OCI-LY1 (cell line): ENCODE measurements at regions not wholly inside any gene's neighbourhood (a gene's known extent, or its start where the extent isn't known, plus 50 kb on each side); places are given as distances from the start of the nearest gene placed in this dataset.
A peak's percentile ranks its signal among the peaks of the same experiment; 100 is the strongest.

ENCODE experiments used
- H2AFZ ChIP-seq: fragments of 200-600 bp; sonication (generic), shearing (Covaris generic); 2 replicates; pipeline ENCODE4 v1.6.0; 2014; ENCODE audit warnings: antibody characterized with exemption, mild to moderate bottlenecking, low read length
- H3F3A ChIP-seq: fragments of 200-600 bp; sonication (generic), shearing (Covaris generic); 2 replicates; pipeline ENCODE4 v1.6.0; 2014; ENCODE audit warnings: mild to moderate bottlenecking, antibody characterized with exemption, low read length, moderate library complexity; ENCODE audit not compliant: insufficient read depth
- H3K27ac ChIP-seq: fragments of 200-600 bp; sonication (generic); 2 replicates; pipeline ENCODE4 v1.5.1; 2014; ENCODE audit warnings: low read length, mixed run types, mild to moderate bottlenecking, low read depth; ENCODE audit not compliant: poor library complexity, severe bottlenecking
- H3K27me3 ChIP-seq: fragments of 200-600 bp; sonication (generic); 2 replicates; pipeline ENCODE4 v1.6.0; 2014; ENCODE audit warnings: antibody characterized with exemption, mild to moderate bottlenecking, low read length, moderate library complexity; ENCODE audit not compliant: insufficient read depth
- H3K36me3 ChIP-seq: fragments of 200-600 bp; sonication (generic); 2 replicates; pipeline ENCODE4 v1.6.1; 2014; ENCODE audit warnings: mild to moderate bottlenecking, antibody characterized with exemption, low read length, moderate library complexity, mixed read lengths; ENCODE audit not compliant: insufficient read depth
- H3K4me1 ChIP-seq: fragments of 200-600 bp; sonication (generic); 2 replicates; pipeline ENCODE4 v1.5.1; 2014; ENCODE audit warnings: mild to moderate bottlenecking, low read length, moderate library complexity; ENCODE audit not compliant: insufficient read depth, severe bottlenecking
- H3K4me2 ChIP-seq: fragments of 200-600 bp; sonication (generic), shearing (Covaris generic); 2 replicates; pipeline ENCODE4 v1.6.1; 2014; ENCODE audit warnings: low read length
- H3K4me3 ChIP-seq: fragments of 200-600 bp; sonication (generic); 2 replicates; pipeline ENCODE4 v1.5.1; 2014; ENCODE audit warnings: low read length, low read depth, mild to moderate bottlenecking, mixed read lengths; ENCODE audit not compliant: poor library complexity, severe bottlenecking
- H3K79me2 ChIP-seq: fragments of 200-600 bp; shearing (Covaris generic); 2 replicates; pipeline ENCODE4 v1.6.1; 2016; ENCODE audit warnings: mixed run types, low read length, mixed read lengths; ENCODE audit not compliant: insufficient read depth
- H3K9ac ChIP-seq: fragments of 200-600 bp; sonication (generic), shearing (Covaris generic); 2 replicates; pipeline ENCODE4 v1.6.1; 2014; ENCODE audit warnings: mild to moderate bottlenecking, low read length, mixed read lengths
- H3K9me2 ChIP-seq: fragments of 200-600 bp; sonication (generic), shearing (Covaris generic); 2 replicates; pipeline ENCODE4 v1.6.1; 2014; ENCODE audit warnings: low read depth, mild to moderate bottlenecking, low read length, mixed read lengths
- H3K9me3 ChIP-seq: fragments of 200-600 bp; shearing (Covaris generic); 2 replicates; pipeline ENCODE4 v1.6.1; 2014; ENCODE audit warnings: low read length, mixed read lengths
- H4K20me1 ChIP-seq: fragments of 200-600 bp; sonication (generic), shearing (Covaris generic); 2 replicates; pipeline ENCODE4 v1.6.0; 2016; ENCODE audit warnings: mild to moderate bottlenecking, low read length; ENCODE audit not compliant: insufficient read depth
- CTCF ChIP-seq: fragments of 200-600 bp; sonication (generic), shearing (Covaris generic); IDR thresholded peaks from 2 replicates; pipeline ENCODE4 v1.5.1; 2017; ENCODE audit warnings: mild to moderate bottlenecking, antibody characterized with exemption, low read length, moderate library complexity, mixed read lengths
- EZH2 ChIP-seq: fragments of 200-600 bp; sonication (generic), shearing (Covaris generic); IDR thresholded peaks from 2 replicates; pipeline ENCODE4 v1.8.0; 2017; ENCODE audit warnings: borderline replicate concordance, mixed run types, mild to moderate bottlenecking, antibody characterized with exemption, low read length, moderate library complexity, mixed read lengths

GRCh38 chr6:26217714-26218075, 130.5 kb downstream of the HFE start:
- TF ChIP-seq EZH2 (no peak), CTCF (no peak)
- no peaks in the 10 kb centered on the region for H3K9me3 ChIP-seq
- H3K79me2 ChIP-seq, result 0 out of 2 replicates have a peak, but pooled peaks cover 9% of the 10 kb centered on the region
- H3K4me3 ChIP-seq, result peak overlapping the region; percentile 73
- H4K20me1 ChIP-seq, result no peaks in the 10 kb centered on the region
- peaks cover 14% of the 10 kb centered on the region for H3F3A ChIP-seq
- peak overlapping the region; percentile 91 for H3K4me2 ChIP-seq
- peak overlapping the region; percentile 98 for H3K27ac ChIP-seq
- H3K36me3 ChIP-seq, result no peaks in the 10 kb centered on the region
- no peaks in the 10 kb centered on the region for H3K27me3 ChIP-seq
- H3K9me2 ChIP-seq, result no peaks in the 10 kb centered on the region
- no peak overlapping the region for H2AFZ ChIP-seq
- peaks cover 56% of the 10 kb centered on the region for H3K4me1 ChIP-seq
- H3K9ac ChIP-seq, result peak overlapping the region; percentile 94

- no peaks in the 10 kb centered on the region for H4K20me1 ChIP-seq
- H3K9me2 ChIP-seq, result no peaks in the 10 kb centered on the region
- 0 out of 2 replicates have a peak, but pooled peaks cover 9% of the 10 kb centered on the region for H3K79me2 ChIP-seq
- H2AFZ ChIP-seq, result no peak overlapping the region
- no peaks in the 10 kb centered on the region for H3K9me3 ChIP-seq
- no peaks in the 10 kb centered on the region for H3K27me3 ChIP-seq
- peaks cover 9% of the 10 kb centered on the region for H3F3A ChIP-seq
- TF ChIP-seq EZH2 (no peak), CTCF (no peak)
- H3K4me2 ChIP-seq, result peak overlapping the region; percentile 91
- H3K9ac ChIP-seq, result peak overlapping the region; percentile 94
- peak overlapping the region; percentile 73 for H3K4me3 ChIP-seq
- peaks cover 68% of the 10 kb centered on the region for H3K4me1 ChIP-seq
- H3K27ac ChIP-seq, result peak overlapping the region; percentile 98
- H3K36me3 ChIP-seq, result no peaks in the 10 kb centered on the region
Measured at GRCh38 chr6:26218824-26219223, 131.6 kb downstream of the HFE start.

- H3K4me2 ChIP-seq, result peak overlapping the region; percentile 91
- H3K27me3 ChIP-seq, result no peaks in the 10 kb centered on the region
- H3K9me3 ChIP-seq, result peaks cover 4% of the 10 kb centered on the region; the same call in 1 of the 2 replicates
- peaks cover 63% of the 10 kb centered on the region for H3K4me1 ChIP-seq
- H3K9ac ChIP-seq, result peak overlapping the region; percentile 94
- H3F3A ChIP-seq, result peaks cover 6% of the 10 kb centered on the region; the same call in 1 of the 2 replicates
- no peaks in the 10 kb centered on the region for H4K20me1 ChIP-seq
- H3K4me3 ChIP-seq, result peak overlapping the region; percentile 73
- TF ChIP-seq CTCF, result no peak
- TF ChIP-seq EZH2, result no peak
- no peak overlapping the region for H2AFZ ChIP-seq
- H3K27ac ChIP-seq, result peak overlapping the region; percentile 98
- 0 out of 2 replicates have a peak, but pooled peaks cover 9% of the 10 kb centered on the region for H3K79me2 ChIP-seq
- H3K36me3 ChIP-seq, result no peaks in the 10 kb centered on the region
- no peaks in the 10 kb centered on the region for H3K9me2 ChIP-seq
Measured at GRCh38 chr6:26220145-26220970, 133.1 kb downstream of the HFE start.
